CD14-positive monocyte (primary cell): ENCODE measurements at regions not wholly inside any gene's neighbourhood (a gene's known extent, or its start where the extent isn't known, plus 50 kb on each side); places are given as distances from the start of the nearest gene placed in this dataset.

Experiments
- DNase-seq, 3 donors: peaks; one replicate each; pipeline ENCODE4 v3.0.0-alpha.2; 2011 to 2022
- H2AFZ ChIP-seq: 2 replicates; pipeline ENCODE4 v1.6.0; 2012; ENCODE audit warnings: mild to moderate bottlenecking, low read depth, low read length, inconsistent platforms; ENCODE audit not compliant: insufficient read depth, poor library complexity, severe bottlenecking
- H3K27ac ChIP-seq, 2 donors: 1 replicate in 1 of 2; 2 replicates in 1 of 2; pipeline ENCODE4 v1.5.1; 2012 to 2013; ENCODE audit warnings: low read length in 2 of 2, control low read depth in 1 of 2, inconsistent platforms in 1 of 2, low read depth in 1 of 2, mild to moderate bottlenecking in 1 of 2
- H3K27me3 ChIP-seq, 2 donors: one replicate each; pipeline versions ENCODE4 v1.6.0 to v1.6.1; 2011 to 2013; ENCODE audit warnings: low read length in 2 of 2; ENCODE audit not compliant: control insufficient read depth in 2 of 2, insufficient read depth in 2 of 2
- H3K36me3 ChIP-seq, 2 donors: replicated peaks in 1 of 2; 1 replicate in 1 of 2; 2 replicates in 1 of 2; pipeline versions ENCODE4 v1.5.1 to v1.6.1; 2012 to 2013; ENCODE audit warnings: low read length in 2 of 2, control low read depth in 1 of 2, inconsistent platforms in 1 of 2, mild to moderate bottlenecking in 1 of 2; ENCODE audit not compliant: insufficient read depth in 2 of 2, control insufficient read depth in 1 of 2
- H3K4me1 ChIP-seq, 2 donors: 1 replicate in 1 of 2; 2 replicates in 1 of 2; pipeline versions ENCODE4 v1.5.1 to v1.6.1; 2012 to 2013; ENCODE audit warnings: low read length in 2 of 2, control low read depth in 1 of 2, inconsistent platforms in 1 of 2, mild to moderate bottlenecking in 1 of 2, moderate library complexity in 1 of 2; ENCODE audit not compliant: insufficient read depth in 2 of 2, control insufficient read depth in 1 of 2
- H3K4me2 ChIP-seq: replicated peaks from 2 replicates; pipeline ENCODE3; 2012; ENCODE audit warnings: low read length, moderate library complexity, mild to moderate bottlenecking; ENCODE audit not compliant: poor library complexity, severe bottlenecking; ENCODE audit errors: extremely low read depth
- H3K4me3 ChIP-seq, 3 experiments: fragments of 200-600 bp in 1 of 3; sonication (generic) in 1 of 3; replicated peaks in 1 of 3; 1 replicate in 2 of 3; 2 replicates in 1 of 3; pipeline ENCODE4 v1.5.1; 2011 to 2013; ENCODE audit warnings: low read length in 3 of 3, mild to moderate bottlenecking in 3 of 3, control low read depth in 2 of 3, low read depth in 2 of 3, inconsistent platforms in 1 of 3, moderate library complexity in 1 of 3
- H3K79me2 ChIP-seq: 2 replicates; pipeline ENCODE4 v1.6.0; 2012; ENCODE audit warnings: mild to moderate bottlenecking, control low read depth, inconsistent platforms, low read length, moderate library complexity; ENCODE audit not compliant: insufficient read depth
- H3K9ac ChIP-seq: 2 replicates; pipeline ENCODE4 v1.6.0; 2017; ENCODE audit warnings: low read length, mild to moderate bottlenecking; ENCODE audit not compliant: insufficient read depth, poor library complexity, severe bottlenecking
- H3K9me3 ChIP-seq, 2 donors: replicated peaks in 1 of 2; 1 replicate in 1 of 2; 2 replicates in 1 of 2; pipeline versions ENCODE4 v1.5.1 to v1.6.1; 2012 to 2013; ENCODE audit warnings: low read length in 2 of 2, control low read depth in 1 of 2; ENCODE audit not compliant: control insufficient read depth in 1 of 2, insufficient read depth in 1 of 2
- H4K20me1 ChIP-seq: 2 replicates; pipeline ENCODE4 v1.6.0; 2012; ENCODE audit warnings: mild to moderate bottlenecking, low read length, control low read depth, moderate library complexity; ENCODE audit not compliant: insufficient read depth
- H3K27ac Mint-ChIP-seq, 7 donors: one replicate each; pipeline ENCODE4 v1.8.0; 2020; ENCODE audit warnings: mild to moderate bottlenecking in 7 of 7, mixed read lengths in 7 of 7, moderate library complexity in 6 of 7, inconsistent platforms in 2 of 7
- H3K27me3 Mint-ChIP-seq, 3 donors: one replicate each; pipeline ENCODE4 v1.8.0; 2021 to 2022; ENCODE audit warnings: low read depth in 3 of 3, mild to moderate bottlenecking in 3 of 3, mixed read lengths in 3 of 3, moderate library complexity in 3 of 3, inconsistent platforms in 1 of 3
- H3K36me3 Mint-ChIP-seq, 2 donors: one replicate each; pipeline ENCODE4 v1.8.0; 2020; ENCODE audit warnings: mixed read lengths in 2 of 2, inconsistent platforms in 1 of 2, mild to moderate bottlenecking in 1 of 2
- H3K4me1 Mint-ChIP-seq: one replicate; pipeline ENCODE4 v1.8.0; 2020; ENCODE audit warnings: mild to moderate bottlenecking, mixed read lengths
- H3K4me3 Mint-ChIP-seq, 2 donors: one replicate each; pipeline ENCODE4 v1.8.0; 2020; ENCODE audit warnings: mild to moderate bottlenecking in 2 of 2, mixed read lengths in 2 of 2, moderate library complexity in 1 of 2
- H3K9me3 Mint-ChIP-seq, 7 donors: one replicate each; pipeline ENCODE4 v1.8.0; 2020 to 2022; ENCODE audit warnings: mixed read lengths in 7 of 7, mild to moderate bottlenecking in 6 of 7, moderate library complexity in 6 of 7, inconsistent platforms in 2 of 7
- WGBS: methylation state at CpG from one replicate; pipeline ENCODE4 v1.1.5; 2013; ENCODE audit warnings: missing lambda C conversion rate; ENCODE audit not compliant: insufficient coverage; 5-methylcytosine and 5-hydroxymethylcytosine counted together
- intact Hi-C, 2 donors: fragments of 100-400 bp; cut with micrococcal nuclease; formaldehyde crosslinking; loops; one replicate each; pipeline versions ENCODE4 v1.15.0 to v1.15.1; 2023
- TF ChIP-seq, protein P1 (sequence below): fragments of 200-600 bp; IDR thresholded peaks from one replicate; pipeline ENCODE4 v1.8.0; 2022; ENCODE audit warnings: antibody characterized with exemption, mild to moderate bottlenecking

DNA sequence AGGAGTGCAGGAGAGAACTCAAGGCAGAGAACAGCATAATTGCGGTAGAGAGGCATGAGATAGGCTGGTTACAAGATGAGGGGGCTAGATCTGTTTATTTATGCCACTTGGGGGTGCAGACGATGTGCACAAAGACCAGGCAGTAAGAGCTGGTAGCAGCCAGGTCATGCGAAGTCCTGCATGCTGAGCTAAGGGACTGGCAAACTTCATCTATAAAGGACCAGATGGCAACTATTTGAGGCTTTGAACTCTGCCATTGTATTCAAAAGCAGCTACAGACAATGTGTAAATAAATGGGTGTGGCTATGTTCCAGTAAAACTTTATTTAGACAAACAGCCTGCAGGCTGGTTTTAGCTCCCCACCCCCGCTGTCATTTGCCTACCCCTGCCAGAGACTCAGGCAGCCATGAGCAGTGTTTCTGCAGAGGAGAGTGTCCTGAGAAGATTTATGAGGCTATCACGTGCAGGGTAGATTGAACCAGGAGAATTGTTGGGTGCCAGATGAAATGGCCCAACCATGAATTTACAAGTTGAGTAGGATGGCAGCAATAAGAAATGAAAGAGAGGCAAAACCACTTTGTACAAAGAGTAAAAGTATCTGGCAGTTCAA lies 253.4 kb upstream of the MOCS1 start:
- intact Hi-C loops, result no loop called here
- DNase-seq, result no peak
- no peaks in the 10 kb centered on the region for H4K20me1 ChIP-seq
- H3K4me1 ChIP-seq, result no peaks in the 10 kb centered on the region
- H3K4me2 ChIP-seq, result no peak overlapping the region
- Mint-ChIP-seq H3K9me3 (peaks cover 15 to 34% (median 24%) of the 10 kb centered on the region in 7 donors), H3K27me3 (peaks cover 0 to 6% (median 0%) of the 10 kb centered on the region in 3 donors), H3K4me1 (no peaks in the 10 kb centered on the region), H3K36me3 (no peaks in the 10 kb centered on the region), H3K27ac (no peak overlapping the region), H3K4me3 (no peak overlapping the region)
- H3K9ac ChIP-seq, result no peak overlapping the region
- no peak overlapping the region for H2AFZ ChIP-seq
- H3K27ac ChIP-seq, result no peak overlapping the region
- 81% methylated on average over 3 of the region's 5 CpGs for WGBS
- TF ChIP-seq, protein P1, sequence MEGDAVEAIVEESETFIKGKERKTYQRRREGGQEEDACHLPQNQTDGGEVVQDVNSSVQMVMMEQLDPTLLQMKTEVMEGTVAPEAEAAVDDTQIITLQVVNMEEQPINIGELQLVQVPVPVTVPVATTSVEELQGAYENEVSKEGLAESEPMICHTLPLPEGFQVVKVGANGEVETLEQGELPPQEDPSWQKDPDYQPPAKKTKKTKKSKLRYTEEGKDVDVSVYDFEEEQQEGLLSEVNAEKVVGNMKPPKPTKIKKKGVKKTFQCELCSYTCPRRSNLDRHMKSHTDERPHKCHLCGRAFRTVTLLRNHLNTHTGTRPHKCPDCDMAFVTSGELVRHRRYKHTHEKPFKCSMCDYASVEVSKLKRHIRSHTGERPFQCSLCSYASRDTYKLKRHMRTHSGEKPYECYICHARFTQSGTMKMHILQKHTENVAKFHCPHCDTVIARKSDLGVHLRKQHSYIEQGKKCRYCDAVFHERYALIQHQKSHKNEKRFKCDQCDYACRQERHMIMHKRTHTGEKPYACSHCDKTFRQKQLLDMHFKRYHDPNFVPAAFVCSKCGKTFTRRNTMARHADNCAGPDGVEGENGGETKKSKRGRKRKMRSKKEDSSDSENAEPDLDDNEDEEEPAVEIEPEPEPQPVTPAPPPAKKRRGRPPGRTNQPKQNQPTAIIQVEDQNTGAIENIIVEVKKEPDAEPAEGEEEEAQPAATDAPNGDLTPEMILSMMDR, result no peak
- H3K36me3 ChIP-seq, result no peaks in the 10 kb centered on the region
- H3K27me3 ChIP-seq, result no peaks in the 10 kb centered on the region
- peaks cover 9 to 12% of the 10 kb centered on the region in 2 donors for H3K9me3 ChIP-seq
- no peak overlapping the region for H3K4me3 ChIP-seq
- H3K79me2 ChIP-seq, result no peaks in the 10 kb centered on the region

DNA sequence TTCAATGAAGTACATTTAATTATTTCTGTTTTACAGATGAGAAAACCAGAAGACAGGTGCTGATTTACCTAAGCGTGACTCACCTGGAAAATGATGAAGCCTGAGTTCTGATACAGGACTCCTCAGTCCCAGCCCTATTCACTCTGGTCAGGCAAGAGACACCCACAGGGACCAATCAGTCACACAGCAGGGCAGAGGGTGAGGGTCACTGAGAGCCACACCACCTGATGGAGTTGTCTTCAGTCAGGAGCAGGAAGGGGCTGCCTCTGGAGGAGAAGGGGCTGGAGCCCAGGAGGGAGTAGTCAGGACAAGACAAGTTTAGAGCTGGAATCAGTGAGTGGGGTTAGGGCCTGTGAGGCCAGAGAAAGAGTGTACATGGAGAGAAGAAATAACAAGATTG lies 251.2 kb upstream of the MOCS1 start:
- Histone ChIP-seq H4K20me1 (no peaks in the 10 kb centered on the region), H3K36me3 (no peaks in the 10 kb centered on the region), H3K27me3 (no peaks in the 10 kb centered on the region), H3K9me3 (peaks cover 11 to 16% of the 10 kb centered on the region in 2 donors), H3K4me2 (no peak overlapping the region), H2AFZ (no peak overlapping the region), H3K79me2 (no peaks in the 10 kb centered on the region), H3K27ac (no peak overlapping the region), H3K4me1 (no peaks in the 10 kb centered on the region), H3K4me3 (no peak overlapping the region), H3K9ac (no peak overlapping the region)
- WGBS, result no CpG with 5 or more reads among the region's 1 CpG
- peaks cover 0 to 2% (median 0%) of the 10 kb centered on the region in 3 donors for H3K27me3 Mint-ChIP-seq
- H3K4me1 Mint-ChIP-seq, result no peaks in the 10 kb centered on the region
- DNase-seq, result no peak
- TF ChIP-seq, protein P1, result no peak
- peaks cover 15 to 28% (median 21%) of the 10 kb centered on the region in 7 donors for H3K9me3 Mint-ChIP-seq
- H3K4me3 Mint-ChIP-seq, result no peak overlapping the region
- intact Hi-C loops, result no loop called here
- H3K36me3 Mint-ChIP-seq, result no peaks in the 10 kb centered on the region
- no peak overlapping the region for H3K27ac Mint-ChIP-seq
